SIG-M5 treated with dmso at 0.1 percent for 504 hours (cell line): ENCODE measurements at regions not wholly inside any gene's neighbourhood (a gene's known extent, or its start where the extent isn't known, plus 50 kb on each side); places are given as distances from the start of the nearest gene placed in this dataset.

Experiments used
- DNase-seq: peaks from one replicate; lab custom pipeline; 2025; ENCODE audit not compliant: unreplicated experiment; lab: John Stamatoyannopoulos, UW

- no peak for DNase-seq
Measured at GRCh38 chr11:17157761-17158160, 50.0 kb downstream of the PIK3C2A start.

- DNase-seq, result no peak
Measured at GRCh38 chr11:17156283-17156682, 51.5 kb downstream of the PIK3C2A start.

DNA sequence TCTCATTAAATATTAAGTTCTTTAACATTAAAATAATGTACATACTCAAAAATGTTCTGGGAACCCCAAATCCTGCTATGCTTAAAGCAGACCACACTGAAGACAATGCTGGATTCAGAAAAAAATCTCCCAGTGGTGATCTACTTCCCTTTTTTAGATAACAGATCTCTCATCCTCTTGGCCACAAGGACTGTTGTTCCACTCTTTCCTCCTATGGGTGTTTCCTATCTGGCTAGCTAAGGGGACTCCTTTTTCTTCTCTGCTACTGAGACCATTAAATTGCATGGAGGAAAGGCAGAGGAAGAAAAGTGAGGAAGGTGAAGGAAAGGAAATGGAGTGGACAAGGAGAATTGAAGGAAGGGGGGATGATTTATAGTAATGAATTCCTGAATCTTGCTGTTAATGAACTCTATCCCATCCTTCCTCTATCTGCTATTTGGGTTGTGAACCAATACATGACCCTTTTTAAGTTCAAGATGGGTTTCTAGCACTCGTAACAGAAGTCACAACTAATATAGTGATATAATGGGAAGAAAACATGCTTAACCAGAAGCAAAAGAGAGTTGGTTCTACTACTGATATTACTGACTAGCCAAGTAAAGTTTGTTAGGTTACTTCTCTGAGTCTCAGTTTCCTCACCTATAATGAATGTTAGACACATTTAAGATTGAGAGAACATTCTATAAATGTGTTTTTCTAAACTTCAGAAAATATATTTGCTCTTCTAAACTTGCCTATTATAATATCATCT, 53.2 kb downstream of the PIK3C2A start:
- DNase-seq, result peak; percentile 38

DNA sequence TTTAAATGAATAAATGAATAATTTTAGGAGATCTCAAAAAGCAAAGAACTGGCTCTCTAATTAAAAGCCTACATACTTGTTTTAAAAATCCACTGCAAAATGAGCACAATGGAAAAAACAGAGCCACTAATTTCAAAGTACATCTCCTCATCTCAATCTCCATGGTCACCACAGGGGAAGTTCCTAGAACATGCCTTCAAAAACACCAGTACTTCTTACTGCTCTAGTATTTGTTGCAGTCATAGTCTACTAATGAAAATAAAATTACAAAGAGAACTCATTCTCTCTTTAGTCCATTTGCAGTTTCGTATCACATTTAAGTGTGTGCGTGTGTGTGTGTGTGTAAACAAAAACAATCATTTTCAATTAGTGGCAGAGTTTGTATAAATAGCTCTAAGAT, 54.0 kb downstream of the PIK3C2A start:
- DNase-seq, result no peak

GRCh38 chr11:17152306-17152705, 55.5 kb downstream of the PIK3C2A start:
- DNase-seq, result no peak

DNA sequence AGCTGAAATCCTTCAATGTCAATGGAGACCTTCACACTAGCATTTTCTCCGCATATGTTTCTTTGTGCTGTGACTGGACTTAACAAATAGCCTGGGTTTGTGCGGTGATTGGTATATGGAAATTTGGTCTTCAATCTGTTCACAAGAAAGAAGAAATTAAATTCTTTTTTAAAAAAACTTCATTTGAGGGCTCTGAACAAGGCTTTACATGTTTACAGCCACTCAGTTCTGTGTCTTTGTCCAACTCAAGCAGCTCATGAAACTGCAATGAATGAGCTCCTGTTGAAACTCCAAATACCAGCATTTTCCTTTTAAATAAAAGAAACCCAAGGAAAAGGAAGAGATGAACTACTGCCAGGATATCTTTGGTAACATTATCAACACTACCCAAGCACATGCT, 57.3 kb downstream of the PIK3C2A start:
- DNase-seq, result no peak

DNA sequence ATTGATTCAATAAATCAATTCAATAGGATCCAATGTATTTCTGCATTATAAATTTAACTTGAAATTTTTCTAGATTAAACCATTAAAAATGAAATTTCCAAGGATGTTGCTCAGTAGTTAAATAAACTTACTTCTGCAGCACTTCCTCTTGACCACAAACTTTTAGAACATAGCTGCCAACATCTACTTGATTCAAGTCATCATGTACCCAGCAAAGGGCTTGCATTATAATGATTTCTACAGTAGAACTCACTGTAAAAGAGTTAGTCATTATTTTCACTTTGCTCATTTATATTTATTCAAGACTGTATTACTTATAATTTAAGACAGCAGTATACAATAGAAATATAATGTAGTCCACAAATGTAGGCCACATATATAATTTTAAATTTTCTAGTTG, 59.2 kb downstream of the PIK3C2A start:
- DNase-seq, result no peak

DNA sequence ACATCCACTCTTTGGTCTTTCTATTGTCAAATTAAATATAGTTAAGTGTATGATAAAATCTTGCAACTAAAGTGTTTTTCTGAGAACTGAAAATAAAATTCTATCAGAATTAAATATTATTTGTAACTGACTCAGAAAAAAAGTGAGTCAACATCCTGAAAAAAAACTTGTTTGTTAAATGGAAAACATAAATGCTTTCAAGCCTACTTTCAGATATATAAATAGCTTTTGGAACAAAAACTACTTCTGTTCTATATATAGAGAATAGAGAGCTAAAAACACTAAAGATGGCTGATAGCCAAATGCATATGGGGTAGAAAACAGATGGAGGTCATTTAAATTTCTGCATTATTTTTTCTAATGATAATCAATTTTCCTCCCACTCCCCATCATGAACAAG, 61.8 kb downstream of the PIK3C2A start:
- DNase-seq, result no peak

- no peak for DNase-seq
Measured at GRCh38 chr11:17142450-17142849, 65.0 kb upstream of the RPS13 start.

DNA sequence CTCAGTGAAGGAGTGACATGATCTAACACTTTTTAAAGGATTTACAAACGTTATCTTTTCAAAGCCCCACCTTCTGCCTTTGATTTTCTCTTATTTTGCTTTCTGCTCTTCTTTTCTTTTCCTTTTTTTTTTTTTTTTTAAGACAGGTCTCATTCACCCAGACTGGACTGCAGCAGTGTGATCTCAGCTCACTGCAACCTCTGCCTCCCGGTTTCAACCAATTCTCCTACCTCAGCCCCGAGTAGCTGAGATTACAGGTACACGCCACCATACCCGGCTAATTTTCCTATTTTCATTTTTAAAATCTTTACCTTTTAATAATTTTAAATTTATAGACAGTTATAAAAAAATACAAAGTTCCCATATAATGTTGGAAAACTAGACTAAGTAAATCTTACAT, 63.7 kb upstream of the RPS13 start:
- DNase-seq, result no peak

DNA sequence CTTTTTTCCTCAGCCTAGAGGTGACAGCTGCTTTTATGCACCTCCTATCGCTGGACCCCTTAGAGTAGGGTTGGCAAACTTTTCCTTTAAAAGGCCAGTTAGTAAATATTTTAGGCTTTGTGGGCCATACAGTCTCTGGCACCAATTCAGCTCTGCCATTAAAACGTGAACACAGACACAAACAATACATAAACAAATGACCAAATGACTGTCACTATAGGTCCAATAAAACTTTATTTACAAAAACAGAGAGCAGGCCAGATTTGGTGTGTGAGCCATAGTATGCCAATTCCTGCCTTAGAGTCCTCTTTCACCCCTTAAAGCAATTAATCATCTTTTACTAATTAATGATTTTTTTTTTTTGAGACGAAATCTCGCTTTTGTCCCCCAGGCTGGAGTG, 61.1 kb upstream of the RPS13 start:
- DNase-seq, result no peak

- DNase-seq, result no peak
Measured at GRCh38 chr11:17135916-17136683, 58.6 kb upstream of the RPS13 start.

DNA sequence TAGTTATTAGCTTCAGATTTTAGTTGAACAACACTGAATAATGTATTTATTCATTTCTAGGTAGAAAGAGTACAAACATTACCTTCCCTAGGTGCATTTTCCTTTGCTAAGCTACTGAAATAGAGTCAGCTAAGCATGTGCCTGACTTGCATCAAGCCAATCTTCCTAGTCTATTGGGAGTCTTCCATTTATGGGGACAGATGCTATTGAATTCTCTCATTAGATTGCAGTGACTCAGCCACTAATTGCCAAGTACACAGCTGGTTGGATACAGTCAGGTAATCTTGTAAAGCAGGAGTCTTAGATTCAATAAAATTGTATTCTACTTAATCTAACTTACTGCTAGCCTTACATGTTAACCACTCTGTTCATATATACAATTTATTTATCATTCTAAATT, 55.2 kb upstream of the RPS13 start:
- DNase-seq, result no peak

GRCh38 chr11:17129003-17129402, 51.5 kb upstream of the RPS13 start:
- no peak for DNase-seq
